Esophagus muscularis mucosa (tissue), 3 donors: ENCODE measurements at regions not wholly inside any gene's neighbourhood (a gene's known extent, or its start where the extent isn't known, plus 50 kb on each side); places are given as distances from the start of the nearest gene placed in this dataset.

Experiments
- POLR2A ChIP-seq: fragments of 450-650 bp; IDR thresholded peaks from one replicate; pipeline ENCODE4 v1.6.1; 2017; ENCODE audit warnings: antibody characterized with exemption, moderate library complexity, mild to moderate bottlenecking, low read depth
- POLR2AphosphoS5 ChIP-seq, 2 donors: sonication (generic); formaldehyde crosslinking; IDR thresholded peaks; one replicate each; pipeline ENCODE4 v1.6.1; 2017; ENCODE audit warnings: antibody characterized with exemption in 2 of 2
- TF ChIP-seq, protein P1 (sequence below), 3 experiments: fragments of 200-600 bp in 2 of 3; fragments of 450-650 bp in 1 of 3; sonication (generic) in 2 of 3; IDR thresholded peaks; one replicate each; pipeline ENCODE4 v1.5.1; 2017 to 2019; ENCODE audit warnings: antibody characterized with exemption in 3 of 3, mild to moderate bottlenecking in 2 of 3, moderate library complexity in 1 of 3

DNA sequence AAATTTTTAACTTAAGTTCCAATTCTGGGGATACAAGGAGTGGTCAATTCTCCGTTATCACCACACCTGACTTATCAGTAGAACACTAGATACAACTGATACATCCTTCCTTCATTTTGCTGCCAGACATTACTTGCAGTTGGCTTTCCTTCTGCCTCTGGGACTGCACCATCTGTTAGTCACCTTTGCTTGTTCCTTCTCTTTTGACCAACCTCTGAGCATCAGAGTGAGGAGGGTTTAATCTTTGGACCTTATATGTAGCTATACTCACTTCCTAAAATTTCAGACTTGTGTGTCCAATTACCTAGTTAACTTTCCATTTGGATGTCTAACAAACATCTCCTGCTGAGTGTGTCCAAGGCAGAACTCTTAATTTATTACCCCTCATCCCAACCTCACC lies 330.7 kb downstream of the PTTG2 start:
- no peak for TF ChIP-seq POLR2A
- TF ChIP-seq, protein P1, sequence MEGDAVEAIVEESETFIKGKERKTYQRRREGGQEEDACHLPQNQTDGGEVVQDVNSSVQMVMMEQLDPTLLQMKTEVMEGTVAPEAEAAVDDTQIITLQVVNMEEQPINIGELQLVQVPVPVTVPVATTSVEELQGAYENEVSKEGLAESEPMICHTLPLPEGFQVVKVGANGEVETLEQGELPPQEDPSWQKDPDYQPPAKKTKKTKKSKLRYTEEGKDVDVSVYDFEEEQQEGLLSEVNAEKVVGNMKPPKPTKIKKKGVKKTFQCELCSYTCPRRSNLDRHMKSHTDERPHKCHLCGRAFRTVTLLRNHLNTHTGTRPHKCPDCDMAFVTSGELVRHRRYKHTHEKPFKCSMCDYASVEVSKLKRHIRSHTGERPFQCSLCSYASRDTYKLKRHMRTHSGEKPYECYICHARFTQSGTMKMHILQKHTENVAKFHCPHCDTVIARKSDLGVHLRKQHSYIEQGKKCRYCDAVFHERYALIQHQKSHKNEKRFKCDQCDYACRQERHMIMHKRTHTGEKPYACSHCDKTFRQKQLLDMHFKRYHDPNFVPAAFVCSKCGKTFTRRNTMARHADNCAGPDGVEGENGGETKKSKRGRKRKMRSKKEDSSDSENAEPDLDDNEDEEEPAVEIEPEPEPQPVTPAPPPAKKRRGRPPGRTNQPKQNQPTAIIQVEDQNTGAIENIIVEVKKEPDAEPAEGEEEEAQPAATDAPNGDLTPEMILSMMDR (IDR thresholded peaks at IDR 0.05) = no peak
- TF ChIP-seq POLR2AphosphoS5 (IDR thresholded peaks at IDR 0.05) = no peak
